ENCODE measurements at regions not wholly inside any gene's neighbourhood (a gene's known extent, or its start where the extent isn't known, plus 50 kb on each side); places are given as distances from the start of the nearest gene placed in this dataset.

- ChIA-PET CTCF (no interaction called here), POLR2A (no interaction called here)
- TF ChIP-seq TEAD4 (CRISPR knock-in tag; IDR thresholded peaks at IDR 0.05): no peak
- no peak for TF ChIP-seq IRF1 (CRISPR knock-in tag; IDR thresholded peaks at IDR 0.05)
- TF ChIP-seq CREB1 (CRISPR knock-in tag; IDR thresholded peaks at IDR 0.05): no peak
- no peak for TF ChIP-seq EMX1 (CRISPR knock-in tag; IDR thresholded peaks at IDR 0.05)
- no peak for TF ChIP-seq ATF6 (CRISPR knock-in tag; IDR thresholded peaks at IDR 0.05)
- no peak for TF ChIP-seq JUN (CRISPR knock-in tag; IDR thresholded peaks at IDR 0.05)
- no peak for TF ChIP-seq SP1 (CRISPR knock-in tag; conservative IDR thresholded peaks at IDR 0.05)
- TF ChIP-seq ESRRA (CRISPR knock-in tag; IDR thresholded peaks at IDR 0.05; ENCODE audit: borderline replicate concordance): no peak
- TF ChIP-seq ATF1 (CRISPR knock-in tag; IDR thresholded peaks at IDR 0.05): no peak
- Mint-ChIP-seq H3K27me3 (ENCODE audit: low read depth) (no peaks in the 10 kb centered on the region), H3K36me3 (no peaks in the 10 kb centered on the region), H3K4me1 (no peaks in the 10 kb centered on the region), H3K9me3 (no peaks in the 10 kb centered on the region), H3K27ac (no peak overlapping the region), H3K4me3 (no peak overlapping the region)
- no peak for ATAC-seq
- DNase-seq (ENCODE audit: low spot score): no peak
Observed at GRCh38 chr5:3339092-3339797, 256.4 kb upstream of the IRX1 start.

GRCh38 chr5:3337812-3338541 is 257.7 kb upstream of the IRX1 start:
- H3K4me3 Mint-ChIP-seq: no peak overlapping the region
- ATAC-seq: no peak
- no peaks in the 10 kb centered on the region for H3K36me3 Mint-ChIP-seq

More at GRCh38 chr5:3337812-3338541, 257.7 kb upstream of the IRX1 start:
- Mint-ChIP-seq H3K27me3 (ENCODE audit: low read depth) (no peaks in the 10 kb centered on the region), H3K27ac (no peak overlapping the region), H3K9me3 (no peaks in the 10 kb centered on the region), H3K4me1 (no peaks in the 10 kb centered on the region)
- ChIA-PET CTCF (no interaction called here), POLR2A (no interaction called here)
- TF ChIP-seq NFE2L1 (CRISPR knock-in tag; IDR thresholded peaks at IDR 0.05) (no peak), GRHL2 (CRISPR knock-in tag; IDR thresholded peaks at IDR 0.05; ENCODE audit: insufficient replicate concordance, severe bottlenecking) (no peak), ZNF416 (CRISPR knock-in tag; IDR thresholded peaks at IDR 0.05) (no peak), CTCF (IDR thresholded peaks at IDR 0.05) (no peak), SMAD4 (CRISPR knock-in tag; IDR thresholded peaks at IDR 0.05) (no peak), GABPB1 (CRISPR knock-in tag; IDR thresholded peaks at IDR 0.05) (no peak), E2F1 (CRISPR knock-in tag; IDR thresholded peaks at IDR 0.05) (no peak), NR3C1 (CRISPR knock-in tag; conservative IDR thresholded peaks at IDR 0.05; ENCODE audit: low read depth) (no peak), JAZF1 (CRISPR knock-in tag; IDR thresholded peaks at IDR 0.05) (no peak), HMGXB4 (CRISPR knock-in tag; IDR thresholded peaks at IDR 0.05) (no peak), PREB (CRISPR knock-in tag; IDR thresholded peaks at IDR 0.05; ENCODE audit: borderline replicate concordance) (no peak)
- no peak for DNase-seq (ENCODE audit: low spot score)

All from WTC11 (cell line).